22Rv1 (cell line): ENCODE measurements at regions not wholly inside any gene's neighbourhood (a gene's known extent, or its start where the extent isn't known, plus 50 kb on each side); places are given as distances from the start of the nearest gene placed in this dataset.

Experiments used
- CTCF ChIP-seq: fragments of 450-650 bp; IDR thresholded peaks from 2 replicates; pipeline ENCODE4 v1.5.1; 2017; ENCODE audit warnings: mild to moderate bottlenecking
- ZFX ChIP-seq: fragments of 450-650 bp; IDR thresholded peaks from 2 replicates; pipeline ENCODE4 v1.6.1; 2017; ENCODE audit warnings: antibody characterized with exemption, borderline replicate concordance

- TF ChIP-seq CTCF (no peak), ZFX (no peak)
Measured at GRCh38 chr6:156013155-156013554, 557.5 kb upstream of the NOX3 start.
